ENCODE measurements at regions not wholly inside any gene's neighbourhood (a gene's known extent, or its start where the extent isn't known, plus 50 kb on each side); places are given as distances from the start of the nearest gene placed in this dataset.

DNA sequence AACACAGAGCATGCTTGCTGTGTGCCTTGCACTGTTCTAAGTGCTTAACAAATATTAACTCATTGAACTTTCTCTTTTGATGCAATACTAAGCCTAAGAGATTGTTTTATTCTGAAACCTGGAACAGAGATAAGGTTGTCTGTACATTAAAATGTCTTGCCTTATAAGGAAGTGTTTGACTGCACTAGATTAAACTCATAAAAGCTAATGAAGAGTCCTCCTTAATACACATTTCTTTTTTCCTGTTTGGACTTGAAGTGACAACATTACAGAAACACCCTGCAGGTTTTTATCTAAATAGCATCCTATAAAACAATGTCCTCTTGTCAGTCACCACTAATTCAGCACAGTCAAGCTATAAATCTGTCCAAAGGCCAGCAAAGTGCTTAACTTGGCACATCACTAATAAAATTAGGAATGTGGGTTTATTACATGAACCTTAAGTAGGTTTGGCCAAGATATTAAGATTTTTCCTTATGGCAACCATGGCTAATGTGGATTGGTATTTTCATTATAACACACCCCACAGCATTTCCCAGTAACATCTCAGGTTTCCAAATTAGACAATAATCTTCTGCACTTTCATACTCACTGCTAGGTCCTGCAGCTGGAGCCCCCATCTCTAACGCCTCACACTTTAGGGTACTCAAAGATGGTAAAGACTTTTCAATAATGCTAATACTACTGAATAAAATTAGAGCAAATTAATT lies 389.7 kb downstream of the LMO4 start:
- intact Hi-C loops (cut with DNase I, micrococcal nuclease) = no loop called here
- no peak for ATAC-seq
- Mint-ChIP-seq H3K27me3 (peaks cover 2% of the 10 kb centered on the region), H3K4me1 (no peaks in the 10 kb centered on the region), H3K36me3 (ENCODE audit: low read depth) (no peaks in the 10 kb centered on the region), H3K9me3 (ENCODE audit: low read depth) (no peaks in the 10 kb centered on the region), H3K27ac (no peak overlapping the region), H3K4me3 (no peak overlapping the region)
- ChIA-PET POLR2A (no interaction called here), CTCF (interaction anchor here (1.0 kb wide), 1 partner anchor 425 kb away, joined by 3 read pairs; no protein-coding TSS in a partner anchor)
- no peak for DNase-seq

- DNase-seq = no peak
- Mint-ChIP-seq H3K4me3 (no peak overlapping the region), H3K9me3 (ENCODE audit: low read depth) (no peaks in the 10 kb centered on the region), H3K27me3 (no peaks in the 10 kb centered on the region), H3K4me1 (no peaks in the 10 kb centered on the region), H3K36me3 (ENCODE audit: low read depth) (no peaks in the 10 kb centered on the region), H3K27ac (no peak overlapping the region)
- ChIA-PET CTCF (no interaction called here), POLR2A (no interaction called here)
- intact Hi-C loops (cut with DNase I, micrococcal nuclease) = no loop called here
- no peak for ATAC-seq
These were observed 391.0 kb downstream of the LMO4 start for GRCh38 chr1:87719658-87720057.

DNA sequence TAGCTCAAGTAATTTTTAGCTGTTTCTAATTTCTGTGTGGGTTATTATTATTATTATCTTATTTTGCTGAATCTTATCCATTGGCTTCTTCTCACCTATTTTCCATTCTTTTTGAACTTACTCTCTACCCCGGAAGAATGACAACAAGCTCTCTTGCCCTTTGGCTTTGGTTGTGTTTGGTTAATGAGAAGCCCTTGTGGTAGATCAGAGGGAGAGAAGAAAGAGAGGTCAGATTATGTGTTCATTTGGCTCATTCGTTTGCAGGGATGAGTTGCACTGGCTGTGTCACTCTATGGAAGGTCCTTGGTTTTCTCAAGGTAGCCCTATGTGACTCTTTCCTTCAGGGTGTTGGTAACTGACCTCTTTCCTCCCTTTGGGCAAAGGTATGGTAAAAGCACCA lies 391.9 kb downstream of the LMO4 start:
- no peak overlapping the region for H3K4me3 Mint-ChIP-seq
- intact Hi-C loops (cut with DNase I, micrococcal nuclease) = no loop called here
- ChIA-PET POLR2A (no interaction called here), CTCF (no interaction called here)
- H3K9me3 Mint-ChIP-seq (ENCODE audit: low read depth) = no peaks in the 10 kb centered on the region
- ATAC-seq (no peak), DNase-seq (no peak)
- H3K4me1 Mint-ChIP-seq = no peaks in the 10 kb centered on the region
- H3K27me3 Mint-ChIP-seq = no peaks in the 10 kb centered on the region
- H3K27ac Mint-ChIP-seq = no peak overlapping the region
- no peaks in the 10 kb centered on the region for H3K36me3 Mint-ChIP-seq (ENCODE audit: low read depth)

GRCh38 chr1:87723193-87723592 lies 394.5 kb downstream of the LMO4 start:
- POLR2A ChIA-PET = no interaction called here
- no peaks in the 10 kb centered on the region for H3K27me3 Mint-ChIP-seq
- H3K36me3 Mint-ChIP-seq (ENCODE audit: low read depth) = no peaks in the 10 kb centered on the region
- intact Hi-C loops (cut with DNase I, micrococcal nuclease) = no loop called here
- H3K27ac Mint-ChIP-seq = no peak overlapping the region
- ATAC-seq = no peak
- no peak for DNase-seq
- no peaks in the 10 kb centered on the region for H3K4me1 Mint-ChIP-seq
- H3K9me3 Mint-ChIP-seq (ENCODE audit: low read depth) = no peaks in the 10 kb centered on the region
- CTCF ChIA-PET = no interaction called here
- no peak overlapping the region for H3K4me3 Mint-ChIP-seq

GRCh38 chr1:87728169-87728568 lies 399.5 kb downstream of the LMO4 start:
- CTCF ChIA-PET = no interaction called here
- no peak overlapping the region for H3K27ac Mint-ChIP-seq
- peaks cover 2% of the 10 kb centered on the region for H3K27me3 Mint-ChIP-seq
- H3K4me3 Mint-ChIP-seq = no peak overlapping the region
- intact Hi-C loops (cut with DNase I, micrococcal nuclease) = no loop called here
- H3K9me3 Mint-ChIP-seq (ENCODE audit: low read depth) = no peaks in the 10 kb centered on the region
- no peak for DNase-seq
- no peaks in the 10 kb centered on the region for H3K36me3 Mint-ChIP-seq (ENCODE audit: low read depth)
- POLR2A ChIA-PET = no interaction called here
- ATAC-seq = no peak
- no peaks in the 10 kb centered on the region for H3K4me1 Mint-ChIP-seq

GRCh38 chr1:87730274-87731216 lies 401.9 kb downstream of the LMO4 start:
- ATAC-seq = no peak

GRCh38 chr1:87733386-87733785 lies 404.7 kb downstream of the LMO4 start:
- POLR2A ChIA-PET = no interaction called here
- no peak for DNase-seq
- ATAC-seq = no peak
- Mint-ChIP-seq H3K9me3 (ENCODE audit: low read depth) (no peaks in the 10 kb centered on the region), H3K4me1 (no peaks in the 10 kb centered on the region), H3K36me3 (ENCODE audit: low read depth) (no peaks in the 10 kb centered on the region), H3K27me3 (peaks cover 2% of the 10 kb centered on the region), H3K4me3 (no peak overlapping the region), H3K27ac (no peak overlapping the region)
- intact Hi-C loops (cut with DNase I, micrococcal nuclease) = no loop called here
- CTCF ChIA-PET = no interaction called here

More at GRCh38 chr1:87730274-87731216, 401.9 kb downstream of the LMO4 start:
- no peaks in the 10 kb centered on the region for H3K4me1 Mint-ChIP-seq
- no peak overlapping the region for H3K4me3 Mint-ChIP-seq
- no peaks in the 10 kb centered on the region for H3K36me3 Mint-ChIP-seq (ENCODE audit: low read depth)
- DNase-seq = no peak
- POLR2A ChIA-PET = interaction anchor here (0.6 kb wide), 1 partner anchor 770 kb away, joined by 3 read pairs; no protein-coding TSS in a partner anchor
- CTCF ChIA-PET = no interaction called here
- no peaks in the 10 kb centered on the region for H3K9me3 Mint-ChIP-seq (ENCODE audit: low read depth)
- no peak overlapping the region for H3K27ac Mint-ChIP-seq
- H3K27me3 Mint-ChIP-seq = peaks cover 2% of the 10 kb centered on the region
- intact Hi-C loops (cut with DNase I, micrococcal nuclease) = no loop called here

- peaks cover 2% of the 10 kb centered on the region for H3K27me3 Mint-ChIP-seq
- intact Hi-C loops (cut with DNase I, micrococcal nuclease) = no loop called here
- DNase-seq (no peak), ATAC-seq (no peak)
- H3K9me3 Mint-ChIP-seq (ENCODE audit: low read depth) = no peaks in the 10 kb centered on the region
- CTCF ChIA-PET = interaction anchor here (0.5 kb wide), 1 partner anchor 448 kb away, joined by 4 read pairs; no protein-coding TSS in a partner anchor
- no peaks in the 10 kb centered on the region for H3K4me1 Mint-ChIP-seq
- POLR2A ChIA-PET = no interaction called here
- H3K4me3 Mint-ChIP-seq = no peak overlapping the region
- no peaks in the 10 kb centered on the region for H3K36me3 Mint-ChIP-seq (ENCODE audit: low read depth)
- no peak overlapping the region for H3K27ac Mint-ChIP-seq
These were observed 407.1 kb downstream of the LMO4 start for GRCh38 chr1:87735750-87736149.

DNA sequence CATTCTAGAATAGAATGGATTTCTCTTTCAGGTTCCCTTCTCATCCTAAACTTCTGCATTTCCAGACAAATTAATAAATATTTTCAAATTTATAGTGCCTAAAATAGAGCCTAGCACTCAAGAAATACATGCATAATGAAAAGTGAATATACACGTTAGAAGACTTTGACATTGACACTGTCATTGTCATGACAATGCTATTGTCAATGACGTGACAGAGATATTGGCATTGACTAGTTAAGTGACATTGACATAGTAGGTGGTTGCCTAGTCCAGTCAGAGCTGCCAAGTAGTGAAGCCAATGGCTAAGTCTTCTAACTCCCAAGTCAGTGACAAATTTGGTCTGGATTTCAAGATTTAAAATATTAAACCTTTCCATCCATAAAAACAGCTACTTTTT lies 410.5 kb downstream of the LMO4 start:
- POLR2A ChIA-PET = no interaction called here
- H3K27ac Mint-ChIP-seq = no peak overlapping the region
- intact Hi-C loops (cut with DNase I, micrococcal nuclease) = no loop called here
- ATAC-seq (no peak), DNase-seq (no peak)
- no peaks in the 10 kb centered on the region for H3K4me1 Mint-ChIP-seq
- no peaks in the 10 kb centered on the region for H3K36me3 Mint-ChIP-seq (ENCODE audit: low read depth)
- H3K4me3 Mint-ChIP-seq = no peak overlapping the region
- CTCF ChIA-PET = interaction anchor here (0.6 to 1.0 kb wide), 2 partner anchors 12 to 29 kb away, joined by 3 read pairs; no protein-coding TSS in a partner anchor
- H3K27me3 Mint-ChIP-seq = no peaks in the 10 kb centered on the region
- no peaks in the 10 kb centered on the region for H3K9me3 Mint-ChIP-seq (ENCODE audit: low read depth)

GRCh38 chr1:87739704-87740103 lies 411.0 kb downstream of the LMO4 start:
- Mint-ChIP-seq H3K27ac (no peak overlapping the region), H3K36me3 (ENCODE audit: low read depth) (no peaks in the 10 kb centered on the region), H3K4me1 (no peaks in the 10 kb centered on the region), H3K4me3 (no peak overlapping the region), H3K27me3 (no peaks in the 10 kb centered on the region), H3K9me3 (ENCODE audit: low read depth) (no peaks in the 10 kb centered on the region)
- DNase-seq (no peak), ATAC-seq (no peak)
- CTCF ChIA-PET = interaction anchor here (0.6 to 1.0 kb wide), 2 partner anchors 13 to 28 kb away, joined by 3 read pairs; no protein-coding TSS in a partner anchor
- intact Hi-C loops (cut with DNase I, micrococcal nuclease) = no loop called here
- POLR2A ChIA-PET = no interaction called here

- intact Hi-C loops (cut with DNase I, micrococcal nuclease) = no loop called here
- ChIA-PET CTCF (no interaction called here), POLR2A (no interaction called here)
- no peaks in the 10 kb centered on the region for H3K9me3 Mint-ChIP-seq (ENCODE audit: low read depth)
- no peak overlapping the region for H3K4me3 Mint-ChIP-seq
- H3K27ac Mint-ChIP-seq = no peak overlapping the region
- no peaks in the 10 kb centered on the region for H3K4me1 Mint-ChIP-seq
- ATAC-seq (no peak), DNase-seq (no peak)
- H3K36me3 Mint-ChIP-seq (ENCODE audit: low read depth) = no peaks in the 10 kb centered on the region
- H3K27me3 Mint-ChIP-seq = no peaks in the 10 kb centered on the region
These were observed 414.6 kb downstream of the LMO4 start for GRCh38 chr1:87743256-87743655.

DNA sequence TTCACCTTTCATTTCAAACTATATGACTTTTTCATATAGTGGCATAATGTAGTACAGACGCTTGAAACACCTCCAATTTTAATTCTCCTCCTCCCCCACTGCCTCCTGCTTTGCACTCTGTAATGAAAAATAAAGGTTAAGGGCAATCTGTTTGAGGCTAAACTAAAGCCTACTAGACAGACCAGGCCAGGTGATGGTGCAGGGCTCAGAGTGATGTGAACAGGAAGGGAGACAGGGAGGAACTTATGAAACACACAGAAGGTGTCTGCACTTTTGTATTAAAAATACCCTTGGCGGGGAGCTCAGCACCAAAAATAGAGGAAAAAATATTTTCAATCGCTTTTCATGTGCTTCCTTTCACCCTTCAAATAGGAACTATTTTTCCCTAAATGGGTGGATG lies 415.4 kb downstream of the LMO4 start:
- Mint-ChIP-seq H3K4me3 (no peak overlapping the region), H3K36me3 (ENCODE audit: low read depth) (no peaks in the 10 kb centered on the region), H3K27me3 (no peaks in the 10 kb centered on the region), H3K4me1 (no peaks in the 10 kb centered on the region), H3K27ac (no peak overlapping the region), H3K9me3 (ENCODE audit: low read depth) (no peaks in the 10 kb centered on the region)
- intact Hi-C loops (cut with DNase I, micrococcal nuclease) = no loop called here
- POLR2A ChIA-PET = no interaction called here
- CTCF ChIA-PET = no interaction called here
- DNase-seq (no peak), ATAC-seq (no peak)

Measured in activated CD4-positive, alpha-beta T cell treated with anti-CD3 and anti-CD28 coated beads for 36 hours (primary cell).